ENCODE measurements at regions not wholly inside any gene's neighbourhood (a gene's known extent, or its start where the extent isn't known, plus 50 kb on each side); places are given as distances from the start of the nearest gene placed in this dataset.
"Not testable (repeated sequence)": the region's sequence is repeated elsewhere in the genome, so short reads cannot be mapped to it uniquely, and the experiment has no call there.

GRCh38 chr18:14992758-14993157 is 244.8 kb downstream of the ANKRD30B start:
- H3K4me3 Mint-ChIP-seq; H3K9me3 Mint-ChIP-seq; H3K27ac Mint-ChIP-seq; H3K36me3 Mint-ChIP-seq; DNase-seq; H3K27me3 Mint-ChIP-seq; H3K4me1 Mint-ChIP-seq; ATAC-seq (ENCODE audit: low read depth in 2 of 2): not testable (repeated sequence)

DNA sequence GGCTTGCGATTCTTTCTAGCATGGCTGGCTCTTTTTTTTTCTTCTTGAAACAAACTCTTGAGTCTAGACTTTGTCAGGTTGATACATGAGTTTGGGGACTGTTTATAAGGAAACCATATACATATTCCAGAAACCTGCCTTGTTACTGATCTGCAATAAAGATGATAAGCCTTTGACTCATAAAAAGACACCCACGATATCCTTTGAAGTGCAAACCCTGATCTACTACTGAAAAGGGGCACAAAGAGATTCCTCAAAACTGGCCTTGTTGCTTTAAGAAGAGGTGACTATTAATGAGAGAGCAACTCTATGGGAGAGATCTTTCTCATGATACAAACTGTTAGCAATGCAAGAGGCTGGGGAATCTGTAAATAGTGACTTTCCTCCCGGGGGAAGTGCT is 247.1 kb downstream of the ANKRD30B start:
- H3K27ac Mint-ChIP-seq; H3K27me3 Mint-ChIP-seq; H3K4me1 Mint-ChIP-seq; DNase-seq; ATAC-seq (ENCODE audit: low read depth in 2 of 2); H3K36me3 Mint-ChIP-seq; H3K9me3 Mint-ChIP-seq; H3K4me3 Mint-ChIP-seq: not testable (repeated sequence)

DNA sequence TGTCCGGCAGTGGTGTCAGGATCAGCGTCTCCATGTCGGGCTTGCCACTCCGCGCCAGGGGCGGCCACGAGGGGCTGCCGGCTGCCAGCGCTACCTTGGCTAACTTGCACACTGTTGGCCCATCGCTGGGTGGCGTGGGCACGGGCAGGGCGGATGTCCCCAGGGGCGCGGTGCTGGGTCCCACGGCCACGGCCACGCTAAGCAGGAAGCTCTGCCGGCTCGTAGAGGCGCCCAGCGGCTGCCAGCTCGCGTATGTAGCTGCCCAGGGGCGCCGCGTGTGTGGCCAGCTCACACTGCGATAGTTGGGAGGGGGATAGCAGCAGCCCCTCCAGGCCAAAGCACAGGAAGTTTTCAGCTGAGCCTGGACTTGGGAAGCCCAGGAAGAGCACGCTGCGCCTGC is 249.4 kb downstream of the ANKRD30B start:
- DNase-seq = no peak
- Mint-ChIP-seq H3K4me1 (no peaks in the 10 kb centered on the region), H3K27ac (no peak overlapping the region), H3K36me3 (no peaks in the 10 kb centered on the region), H3K27me3 (no peaks in the 10 kb centered on the region), H3K4me3 (no peak overlapping the region), H3K9me3 (peaks cover 0 to 7% (median 5%) of the 10 kb centered on the region in 7 donors)
- no peak for ATAC-seq (ENCODE audit: low read depth in 2 of 2)

DNA sequence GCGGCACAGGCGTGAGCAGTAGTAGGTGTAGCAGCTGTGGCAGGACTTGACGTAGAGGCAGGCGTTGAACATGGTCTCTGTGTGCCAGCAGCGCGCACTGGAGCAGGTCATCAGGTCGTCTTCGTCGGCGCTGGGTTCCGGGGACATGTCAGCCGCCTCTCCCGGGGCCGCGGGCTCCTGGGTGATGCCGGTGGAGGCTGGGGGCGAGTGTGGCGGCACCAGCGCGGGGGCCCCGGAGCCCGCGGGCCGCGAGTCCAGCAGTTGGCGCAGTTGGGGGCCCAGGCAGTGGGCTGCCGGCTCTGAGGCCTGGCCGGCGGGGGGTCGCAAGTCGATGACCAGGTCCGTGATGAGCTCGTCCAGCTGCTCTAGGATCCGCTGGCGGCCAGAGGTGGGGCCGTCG is 249.9 kb downstream of the ANKRD30B start:
- not testable (repeated sequence) for H3K4me1 Mint-ChIP-seq; H3K9me3 Mint-ChIP-seq; H3K27me3 Mint-ChIP-seq; H3K36me3 Mint-ChIP-seq; DNase-seq; ATAC-seq (ENCODE audit: low read depth in 2 of 2); H3K4me3 Mint-ChIP-seq; H3K27ac Mint-ChIP-seq

- H3K27me3 Mint-ChIP-seq; H3K4me1 Mint-ChIP-seq; DNase-seq; H3K9me3 Mint-ChIP-seq; H3K36me3 Mint-ChIP-seq; H3K27ac Mint-ChIP-seq; ATAC-seq (ENCODE audit: low read depth in 2 of 2); H3K4me3 Mint-ChIP-seq: not testable (repeated sequence)
These were observed 250.5 kb downstream of the ANKRD30B start for GRCh38 chr18:14998360-14999042.

DNA sequence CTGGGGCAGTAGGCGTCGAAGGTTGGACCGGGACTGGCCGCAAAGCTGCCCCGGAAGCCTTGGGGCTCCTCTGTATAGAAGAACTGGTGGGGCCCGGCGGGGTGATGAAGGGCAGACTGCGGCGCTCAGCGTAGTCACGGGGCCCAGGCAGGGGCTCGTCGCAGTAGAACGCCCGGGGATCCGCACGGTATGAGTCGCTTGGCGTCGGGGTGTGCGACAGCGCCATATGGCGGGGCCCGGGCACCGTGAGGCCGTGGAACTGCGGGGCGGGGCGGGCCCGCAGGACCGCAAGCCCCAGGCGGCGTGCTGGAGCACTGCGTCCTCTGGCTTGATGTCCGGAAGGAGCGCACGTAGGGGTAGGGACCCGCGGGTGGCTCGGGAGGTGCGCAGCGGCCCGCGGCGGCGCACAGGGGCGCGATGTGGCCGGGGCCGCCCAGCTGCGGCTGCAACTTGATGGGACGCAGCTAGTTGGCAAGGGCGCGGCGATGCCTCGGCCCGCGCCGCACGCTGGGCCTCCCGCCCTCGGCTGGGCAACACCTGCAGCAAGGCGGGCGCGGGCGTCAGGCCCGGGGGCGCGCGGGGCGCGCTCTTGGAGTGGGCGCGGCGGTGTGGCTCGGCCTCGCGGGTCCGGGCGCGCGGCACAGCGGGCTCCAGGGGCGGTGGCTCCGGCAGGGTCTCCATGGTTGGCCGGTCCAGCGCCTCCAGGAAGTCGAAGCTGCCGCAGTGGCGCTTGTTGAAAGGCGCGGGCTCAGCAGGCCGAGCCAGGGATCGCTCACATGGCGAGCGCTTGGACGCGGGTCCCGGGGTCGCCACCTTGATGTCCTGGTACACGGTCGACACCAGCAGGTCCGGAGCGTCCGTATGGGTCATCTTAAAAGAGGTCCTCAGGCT is 251.4 kb downstream of the ANKRD30B start:
- H3K4me3 Mint-ChIP-seq = no peak overlapping the region
- no peaks in the 10 kb centered on the region for H3K27me3 Mint-ChIP-seq
- ATAC-seq (ENCODE audit: low read depth in 2 of 2) (no peak), DNase-seq (no peak)
- peaks cover 0 to 7% (median 4%) of the 10 kb centered on the region in 7 donors for H3K9me3 Mint-ChIP-seq
- H3K4me1 Mint-ChIP-seq = no peaks in the 10 kb centered on the region
- H3K36me3 Mint-ChIP-seq = no peaks in the 10 kb centered on the region
- H3K27ac Mint-ChIP-seq = no peak overlapping the region

GRCh38 chr18:15000119-15001037 is 252.4 kb downstream of the ANKRD30B start:
- not testable (repeated sequence) for H3K27me3 Mint-ChIP-seq, H3K36me3 Mint-ChIP-seq, H3K27ac Mint-ChIP-seq, H3K4me1 Mint-ChIP-seq, DNase-seq, H3K9me3 Mint-ChIP-seq, H3K4me3 Mint-ChIP-seq
- peak in 1 of 2 donors; percentile 33 for ATAC-seq (ENCODE audit: low read depth in 2 of 2)

DNA sequence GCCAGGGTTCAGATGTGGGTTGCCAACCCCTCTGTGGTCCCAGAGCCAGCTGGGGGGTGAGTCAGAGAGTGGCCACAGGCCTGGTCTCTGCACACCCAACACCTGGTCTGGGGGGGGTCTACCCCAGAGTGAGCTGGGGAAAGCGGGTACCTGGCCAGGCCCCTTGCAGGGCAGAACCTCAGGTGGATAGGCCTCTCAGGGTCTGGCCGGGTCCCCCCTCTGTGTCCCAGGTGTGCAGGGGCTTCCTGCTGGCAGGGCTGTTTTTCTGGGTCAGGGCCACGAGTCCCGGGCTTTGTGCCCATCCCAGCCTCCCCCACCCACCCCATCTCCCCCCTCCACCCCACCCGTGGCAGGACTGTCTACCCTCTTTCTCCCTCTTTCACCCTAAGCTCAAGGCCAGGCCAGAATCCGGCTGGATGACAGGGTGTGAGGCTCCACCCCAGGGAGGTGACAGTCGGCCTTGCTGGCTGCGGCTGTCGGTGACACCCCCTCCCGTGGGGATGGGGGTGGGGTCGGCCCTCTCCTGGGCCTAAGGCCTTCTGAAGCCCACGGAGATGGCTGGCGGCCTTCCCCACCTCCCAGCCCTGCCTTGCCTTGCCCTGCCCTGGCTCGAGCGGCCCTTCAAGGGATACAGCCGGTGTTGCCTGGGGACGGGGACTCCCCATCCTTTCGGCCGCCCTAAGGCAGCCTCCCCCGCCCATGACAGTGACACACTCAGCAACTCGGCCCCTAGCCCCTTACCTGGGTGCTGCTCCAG is 253.2 kb downstream of the ANKRD30B start:
- ATAC-seq (ENCODE audit: low read depth in 2 of 2); H3K9me3 Mint-ChIP-seq; H3K4me3 Mint-ChIP-seq; DNase-seq; H3K36me3 Mint-ChIP-seq; H3K27ac Mint-ChIP-seq; H3K27me3 Mint-ChIP-seq; H3K4me1 Mint-ChIP-seq: not testable (repeated sequence)

DNA sequence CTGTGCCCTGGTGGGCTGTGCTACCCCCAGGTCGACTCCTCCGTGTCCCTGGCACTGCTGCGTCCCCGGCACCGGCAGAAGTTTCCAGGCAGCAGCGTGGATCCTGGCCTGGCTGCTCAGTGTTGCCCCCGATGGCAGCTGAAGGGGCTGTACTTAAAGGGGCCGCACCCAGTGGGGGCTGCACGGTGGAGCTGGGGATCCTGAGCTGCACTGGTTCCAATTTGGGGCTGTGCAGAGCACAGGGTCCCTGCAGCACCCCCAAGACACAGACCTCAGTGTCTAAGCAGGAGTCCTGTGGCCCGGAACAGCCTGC is 253.8 kb downstream of the ANKRD30B start:
- H3K27me3 Mint-ChIP-seq, H3K9me3 Mint-ChIP-seq, H3K27ac Mint-ChIP-seq, H3K36me3 Mint-ChIP-seq, H3K4me1 Mint-ChIP-seq, DNase-seq, H3K4me3 Mint-ChIP-seq: not testable (repeated sequence)
- peak in 1 of 2 donors; percentile 41 for ATAC-seq (ENCODE audit: low read depth in 2 of 2)

DNA sequence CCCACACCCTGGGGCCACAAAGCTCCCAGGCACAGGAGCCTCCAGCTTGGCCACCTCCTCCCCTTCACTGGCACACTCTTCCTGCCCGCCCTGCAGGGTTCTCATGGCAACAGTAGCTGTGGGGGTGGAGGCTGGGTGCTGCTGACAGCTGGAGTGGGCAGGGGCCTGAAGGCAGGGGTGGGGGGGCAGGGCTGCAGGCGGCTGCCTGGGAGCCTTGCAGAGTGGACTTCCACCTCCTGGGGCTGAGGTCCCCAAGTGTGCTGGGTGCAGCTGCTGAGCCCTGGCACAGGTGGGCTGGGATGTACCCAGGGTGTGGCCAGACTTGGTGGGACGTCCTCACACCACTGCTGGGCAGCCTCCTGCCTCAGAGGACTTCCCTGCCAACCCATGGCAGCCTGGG is 254.8 kb downstream of the ANKRD30B start:
- ATAC-seq (ENCODE audit: low read depth in 2 of 2); H3K27ac Mint-ChIP-seq; H3K36me3 Mint-ChIP-seq; H3K4me3 Mint-ChIP-seq; DNase-seq; H3K27me3 Mint-ChIP-seq; H3K4me1 Mint-ChIP-seq; H3K9me3 Mint-ChIP-seq: not testable (repeated sequence)

- H3K27me3 Mint-ChIP-seq; H3K4me1 Mint-ChIP-seq; ATAC-seq (ENCODE audit: low read depth in 2 of 2); H3K36me3 Mint-ChIP-seq; H3K4me3 Mint-ChIP-seq; DNase-seq: not testable (repeated sequence)
- Mint-ChIP-seq H3K27ac (peak overlapping the region in 1 of 6 donors; percentile 19), H3K9me3 (peaks cover 0 to 12% (median 3%) of the 10 kb centered on the region in 7 donors)
These were observed 255.3 kb downstream of the ANKRD30B start for GRCh38 chr18:15003231-15003630.

DNA sequence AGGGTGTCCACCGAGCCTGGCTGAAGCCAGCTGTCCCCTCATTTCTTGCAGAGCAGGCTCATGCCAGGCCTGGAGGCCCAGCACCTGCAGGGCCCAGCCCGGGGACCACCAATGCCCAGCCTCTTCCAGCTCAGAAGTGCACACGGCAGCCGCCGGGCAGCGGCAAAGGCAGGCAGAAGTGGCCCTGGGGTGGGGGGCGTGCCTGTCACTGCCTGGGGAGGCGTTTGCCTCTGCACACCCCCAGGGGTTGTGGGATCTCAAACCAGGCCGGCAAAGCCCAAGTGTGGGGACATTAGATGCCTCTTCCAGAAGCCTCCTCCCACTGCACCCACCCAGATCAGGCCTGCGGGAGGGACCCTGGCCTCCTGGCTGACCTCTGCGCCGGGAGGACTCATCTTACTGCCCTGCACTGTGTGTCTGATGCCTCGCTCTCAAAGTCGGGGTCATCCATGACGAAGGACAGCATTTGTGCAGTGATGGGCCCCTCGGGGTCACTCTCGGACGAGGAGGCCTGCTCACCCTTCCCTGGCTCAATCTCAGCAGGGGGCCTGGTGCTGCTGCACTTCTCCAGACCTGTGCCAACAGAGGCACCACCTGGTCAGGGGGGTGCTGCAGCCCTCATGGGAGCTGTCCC is 255.8 kb downstream of the ANKRD30B start:
- not testable (repeated sequence) for DNase-seq; H3K36me3 Mint-ChIP-seq; H3K4me3 Mint-ChIP-seq; H3K27me3 Mint-ChIP-seq; ATAC-seq (ENCODE audit: low read depth in 2 of 2); H3K27ac Mint-ChIP-seq; H3K4me1 Mint-ChIP-seq
- H3K9me3 Mint-ChIP-seq = peaks cover 0 to 13% (median 3%) of the 10 kb centered on the region in 7 donors
